ENCODE measurements at regions not wholly inside any gene's neighbourhood (a gene's known extent, or its start where the extent isn't known, plus 50 kb on each side); places are given as distances from the start of the nearest gene placed in this dataset.
"Not testable (repeated sequence)": the region's sequence is repeated elsewhere in the genome, so short reads cannot be mapped to it uniquely, and the experiment has no call there.

GRCh38 chr3:145248928-145249327 is 912.1 kb downstream of the PLOD2 start:
- no peaks in the 10 kb centered on the region for H3K36me3 ChIP-seq (ENCODE audit: insufficient read depth, insufficient read length, low read length)

GRCh38 chr3:145251311-145251710 is 909.7 kb downstream of the PLOD2 start:
- H3K27me3 ChIP-seq (ENCODE audit: insufficient read depth, insufficient read length): no peaks in the 10 kb centered on the region

More at GRCh38 chr3:145248928-145249327, 912.1 kb downstream of the PLOD2 start:
- TF ChIP-seq SUZ12 (IDR thresholded peaks at IDR 0.05; ENCODE audit: extremely low read depth, insufficient read depth, insufficient read length) (no peak), YY1 (IDR thresholded peaks at IDR 0.05; ENCODE audit: insufficient read depth, insufficient read length) (no peak), ZNF274 (IDR thresholded peaks at IDR 0.05; ENCODE audit: low read depth, low read length) (no peak)
- peaks cover 6% of the 10 kb centered on the region; the same call in 1 of the 2 replicates for H3K9me3 ChIP-seq (ENCODE audit: insufficient read depth, low read length)
- no peak overlapping the region for H3K4me3 ChIP-seq (ENCODE audit: insufficient read length, low read depth)
- no peaks in the 10 kb centered on the region for H3K4me1 ChIP-seq (ENCODE audit: insufficient read depth, insufficient read length)
- no peaks in the 10 kb centered on the region for H3K27me3 ChIP-seq (ENCODE audit: insufficient read depth, insufficient read length)
- H3K9ac ChIP-seq (ENCODE audit: insufficient read length, low read depth): no peak overlapping the region
- DNase-seq (ENCODE audit: low read depth, low spot score): no peak

GRCh38 chr3:145257967-145258366 is 903.0 kb downstream of the PLOD2 start:
- DNase-seq (ENCODE audit: low read depth, low spot score); H3K4me3 ChIP-seq (ENCODE audit: insufficient read length, low read depth): not testable (repeated sequence)
- peaks cover 18% of the 10 kb centered on the region; the same call in 1 of the 2 replicates for H3K9me3 ChIP-seq (ENCODE audit: insufficient read depth, low read length)

More at GRCh38 chr3:145251311-145251710, 909.7 kb downstream of the PLOD2 start:
- no peak for TF ChIP-seq ZNF274 (IDR thresholded peaks at IDR 0.05; ENCODE audit: low read depth, low read length)
- TF ChIP-seq SUZ12 (IDR thresholded peaks at IDR 0.05; ENCODE audit: extremely low read depth, insufficient read depth, insufficient read length): no peak
- TF ChIP-seq YY1 (IDR thresholded peaks at IDR 0.05; ENCODE audit: insufficient read depth, insufficient read length): no peak
- DNase-seq (ENCODE audit: low read depth, low spot score): no peak
- peaks cover 3% of the 10 kb centered on the region; the same call in 1 of the 2 replicates for H3K9me3 ChIP-seq (ENCODE audit: insufficient read depth, low read length)
- H3K9ac ChIP-seq (ENCODE audit: insufficient read length, low read depth): no peak overlapping the region
- no peaks in the 10 kb centered on the region for H3K36me3 ChIP-seq (ENCODE audit: insufficient read depth, insufficient read length, low read length)
- no peaks in the 10 kb centered on the region for H3K4me1 ChIP-seq (ENCODE audit: insufficient read depth, insufficient read length)
- no peak overlapping the region for H3K4me3 ChIP-seq (ENCODE audit: insufficient read length, low read depth)

GRCh38 chr3:145259166-145259880 is 901.7 kb downstream of the PLOD2 start:
- no peak for TF ChIP-seq ZNF274 (IDR thresholded peaks at IDR 0.05; ENCODE audit: low read depth, low read length)
- no peak for TF ChIP-seq SUZ12 (IDR thresholded peaks at IDR 0.05; ENCODE audit: extremely low read depth, insufficient read depth, insufficient read length)
- no peak for TF ChIP-seq YY1 (IDR thresholded peaks at IDR 0.05; ENCODE audit: insufficient read depth, insufficient read length)
- DNase-seq (ENCODE audit: low read depth, low spot score): no peak

More at GRCh38 chr3:145257967-145258366, 903.0 kb downstream of the PLOD2 start:
- H3K36me3 ChIP-seq (ENCODE audit: insufficient read depth, insufficient read length, low read length); H3K27me3 ChIP-seq (ENCODE audit: insufficient read depth, insufficient read length); H3K9ac ChIP-seq (ENCODE audit: insufficient read length, low read depth); H3K4me1 ChIP-seq (ENCODE audit: insufficient read depth, insufficient read length): not testable (repeated sequence)

GRCh38 chr3:145263458-145263857 is 897.5 kb downstream of the PLOD2 start:
- H3K36me3 ChIP-seq (ENCODE audit: insufficient read depth, insufficient read length, low read length); DNase-seq (ENCODE audit: low read depth, low spot score); H3K9ac ChIP-seq (ENCODE audit: insufficient read length, low read depth); H3K4me3 ChIP-seq (ENCODE audit: insufficient read length, low read depth); H3K27me3 ChIP-seq (ENCODE audit: insufficient read depth, insufficient read length); H3K4me1 ChIP-seq (ENCODE audit: insufficient read depth, insufficient read length): not testable (repeated sequence)
- H3K9me3 ChIP-seq (ENCODE audit: insufficient read depth, low read length): peaks cover 18% of the 10 kb centered on the region; the same call in 1 of the 2 replicates

More at GRCh38 chr3:145259166-145259880, 901.7 kb downstream of the PLOD2 start:
- peaks cover 18% of the 10 kb centered on the region; the same call in 1 of the 2 replicates for H3K9me3 ChIP-seq (ENCODE audit: insufficient read depth, low read length)
- no peaks in the 10 kb centered on the region for H3K27me3 ChIP-seq (ENCODE audit: insufficient read depth, insufficient read length)
- no peaks in the 10 kb centered on the region for H3K4me1 ChIP-seq (ENCODE audit: insufficient read depth, insufficient read length)
- H3K4me3 ChIP-seq (ENCODE audit: insufficient read length, low read depth): no peak overlapping the region
- H3K36me3 ChIP-seq (ENCODE audit: insufficient read depth, insufficient read length, low read length): no peaks in the 10 kb centered on the region
- H3K9ac ChIP-seq (ENCODE audit: insufficient read length, low read depth): no peak overlapping the region

- H3K9me3 ChIP-seq (ENCODE audit: insufficient read depth, low read length): no peaks in the 10 kb centered on the region
- H3K4me3 ChIP-seq (ENCODE audit: insufficient read length, low read depth): no peak overlapping the region
- H3K36me3 ChIP-seq (ENCODE audit: insufficient read depth, insufficient read length, low read length): no peaks in the 10 kb centered on the region
- TF ChIP-seq YY1 (IDR thresholded peaks at IDR 0.05; ENCODE audit: insufficient read depth, insufficient read length) (no peak), ZNF274 (IDR thresholded peaks at IDR 0.05; ENCODE audit: low read depth, low read length) (no peak), SUZ12 (IDR thresholded peaks at IDR 0.05; ENCODE audit: extremely low read depth, insufficient read depth, insufficient read length) (no peak)
- no peaks in the 10 kb centered on the region for H3K4me1 ChIP-seq (ENCODE audit: insufficient read depth, insufficient read length)
- H3K27me3 ChIP-seq (ENCODE audit: insufficient read depth, insufficient read length): no peaks in the 10 kb centered on the region
- DNase-seq (ENCODE audit: low read depth, low spot score): no peak
- no peak overlapping the region for H3K9ac ChIP-seq (ENCODE audit: insufficient read length, low read depth)
Measured at GRCh38 chr3:145266368-145266767, 894.6 kb downstream of the PLOD2 start.

GRCh38 chr3:145269106-145269505 is 891.9 kb downstream of the PLOD2 start:
- H3K27me3 ChIP-seq (ENCODE audit: insufficient read depth, insufficient read length): no peaks in the 10 kb centered on the region
- no peak for DNase-seq (ENCODE audit: low read depth, low spot score)
- TF ChIP-seq ZNF274 (IDR thresholded peaks at IDR 0.05; ENCODE audit: low read depth, low read length) (no peak), YY1 (IDR thresholded peaks at IDR 0.05; ENCODE audit: insufficient read depth, insufficient read length) (no peak), SUZ12 (IDR thresholded peaks at IDR 0.05; ENCODE audit: extremely low read depth, insufficient read depth, insufficient read length) (no peak)
- no peaks in the 10 kb centered on the region for H3K9me3 ChIP-seq (ENCODE audit: insufficient read depth, low read length)
- no peak overlapping the region for H3K9ac ChIP-seq (ENCODE audit: insufficient read length, low read depth)
- H3K4me3 ChIP-seq (ENCODE audit: insufficient read length, low read depth): no peak overlapping the region
- no peaks in the 10 kb centered on the region for H3K4me1 ChIP-seq (ENCODE audit: insufficient read depth, insufficient read length)
- H3K36me3 ChIP-seq (ENCODE audit: insufficient read depth, insufficient read length, low read length): no peaks in the 10 kb centered on the region

All from NT2/D1 (cell line).